MCF 10A (cell line): ENCODE measurements at regions not wholly inside any gene's neighbourhood (a gene's known extent, or its start where the extent isn't known, plus 50 kb on each side); places are given as distances from the start of the nearest gene placed in this dataset.

Experiments
- BruUV-seq: library from RNA; stranded (reverse); fragments of 400-500 nt; replicated peaks from 2 replicates; lab custom pipeline; 2021; lab: Mats Ljungman, UMichigan
- CTCF ChIA-PET: fragments of 300-600 bp; sonication (Branson Sonifier 250); formaldehyde crosslinking; extraction: SDS; loops from one replicate; lab custom pipeline; 2021; ENCODE audit warnings: antibody characterized with exemption, inconsistent platforms; lab: Yijun Ruan, JAX
- POLR2A ChIA-PET: fragments of 300-600, 350-650 bp; sonication (Branson Sonifier 250); formaldehyde crosslinking; extraction: SDS; loops from one replicate; lab custom pipeline; 2020; ENCODE audit warnings: antibody characterized with exemption, inconsistent platforms; lab: Yijun Ruan, JAX
- DNase-seq: peaks from one replicate; pipeline ENCODE4 v3.0.0-alpha.2; 2018; ENCODE audit not compliant: unreplicated experiment
- H3K27ac Mint-ChIP-seq: one replicate; pipeline ENCODE4 v1.8.0; 2022; ENCODE audit warnings: mild to moderate bottlenecking, low read depth, mixed read lengths; ENCODE audit not compliant: unreplicated experiment
- H3K27me3 Mint-ChIP-seq: one replicate; pipeline ENCODE4 v1.8.0; 2022; ENCODE audit warnings: mixed read lengths; ENCODE audit not compliant: insufficient read depth, unreplicated experiment
- H3K36me3 Mint-ChIP-seq: one replicate; pipeline ENCODE4 v1.8.0; 2022; ENCODE audit warnings: mild to moderate bottlenecking, moderate library complexity, mixed read lengths; ENCODE audit not compliant: insufficient read depth, unreplicated experiment
- H3K4me1 Mint-ChIP-seq: one replicate; pipeline ENCODE4 v1.8.0; 2022; ENCODE audit warnings: mixed read lengths; ENCODE audit not compliant: insufficient read depth, unreplicated experiment
- H3K4me3 Mint-ChIP-seq: one replicate; pipeline ENCODE4 v1.8.0; 2022; ENCODE audit warnings: mild to moderate bottlenecking, moderate library complexity, mixed read lengths; ENCODE audit not compliant: unreplicated experiment
- H3K9me3 Mint-ChIP-seq: one replicate; pipeline ENCODE4 v1.8.0; 2022; ENCODE audit warnings: mixed read lengths; ENCODE audit not compliant: unreplicated experiment
- intact Hi-C: fragments of 100-400 bp; cut with micrococcal nuclease; formaldehyde crosslinking; loops from 2 replicates; pipeline ENCODE4 v1.14.1; 2022
- TF ChIP-seq, protein P1 (sequence below): fragments of 200-600 bp; IDR thresholded peaks from one replicate; pipeline ENCODE4 v1.8.0; 2022; ENCODE audit warnings: antibody characterized with exemption, mild to moderate bottlenecking; ENCODE audit not compliant: unreplicated experiment

DNA sequence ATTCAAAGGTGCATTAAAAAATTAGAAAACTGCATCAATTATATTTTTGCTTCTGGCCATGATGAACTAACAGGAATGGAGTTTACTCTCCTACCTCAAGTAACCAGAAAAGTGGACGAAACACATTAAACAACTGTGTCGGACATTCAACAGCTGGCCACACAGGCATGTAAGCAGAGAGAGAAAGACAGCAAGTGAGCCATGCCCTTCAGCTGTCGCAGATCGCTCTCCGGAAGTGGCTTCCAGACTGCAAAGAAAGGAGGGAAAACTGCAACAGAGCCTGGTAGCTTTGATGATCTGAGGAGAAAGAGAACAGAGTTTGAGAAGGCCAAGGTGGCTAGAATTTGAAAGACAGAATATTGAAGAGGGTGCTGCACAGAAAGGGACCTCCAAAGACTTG lies 557.2 kb downstream of the MATN1 start:
- no peaks in the 10 kb centered on the region for H3K36me3 Mint-ChIP-seq
- H3K9me3 Mint-ChIP-seq: no peaks in the 10 kb centered on the region
- POLR2A ChIA-PET: no interaction called here
- no peaks in the 10 kb centered on the region for H3K4me1 Mint-ChIP-seq
- CTCF ChIA-PET: no interaction called here
- BruUV-seq: no TSS peak
- H3K27me3 Mint-ChIP-seq: peaks cover 82% of the 10 kb centered on the region
- no peak overlapping the region for H3K4me3 Mint-ChIP-seq
- TF ChIP-seq, protein P1, sequence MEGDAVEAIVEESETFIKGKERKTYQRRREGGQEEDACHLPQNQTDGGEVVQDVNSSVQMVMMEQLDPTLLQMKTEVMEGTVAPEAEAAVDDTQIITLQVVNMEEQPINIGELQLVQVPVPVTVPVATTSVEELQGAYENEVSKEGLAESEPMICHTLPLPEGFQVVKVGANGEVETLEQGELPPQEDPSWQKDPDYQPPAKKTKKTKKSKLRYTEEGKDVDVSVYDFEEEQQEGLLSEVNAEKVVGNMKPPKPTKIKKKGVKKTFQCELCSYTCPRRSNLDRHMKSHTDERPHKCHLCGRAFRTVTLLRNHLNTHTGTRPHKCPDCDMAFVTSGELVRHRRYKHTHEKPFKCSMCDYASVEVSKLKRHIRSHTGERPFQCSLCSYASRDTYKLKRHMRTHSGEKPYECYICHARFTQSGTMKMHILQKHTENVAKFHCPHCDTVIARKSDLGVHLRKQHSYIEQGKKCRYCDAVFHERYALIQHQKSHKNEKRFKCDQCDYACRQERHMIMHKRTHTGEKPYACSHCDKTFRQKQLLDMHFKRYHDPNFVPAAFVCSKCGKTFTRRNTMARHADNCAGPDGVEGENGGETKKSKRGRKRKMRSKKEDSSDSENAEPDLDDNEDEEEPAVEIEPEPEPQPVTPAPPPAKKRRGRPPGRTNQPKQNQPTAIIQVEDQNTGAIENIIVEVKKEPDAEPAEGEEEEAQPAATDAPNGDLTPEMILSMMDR: no peak
- no peak for DNase-seq
- no peak overlapping the region for H3K27ac Mint-ChIP-seq
- intact Hi-C loops: no loop called here

DNA sequence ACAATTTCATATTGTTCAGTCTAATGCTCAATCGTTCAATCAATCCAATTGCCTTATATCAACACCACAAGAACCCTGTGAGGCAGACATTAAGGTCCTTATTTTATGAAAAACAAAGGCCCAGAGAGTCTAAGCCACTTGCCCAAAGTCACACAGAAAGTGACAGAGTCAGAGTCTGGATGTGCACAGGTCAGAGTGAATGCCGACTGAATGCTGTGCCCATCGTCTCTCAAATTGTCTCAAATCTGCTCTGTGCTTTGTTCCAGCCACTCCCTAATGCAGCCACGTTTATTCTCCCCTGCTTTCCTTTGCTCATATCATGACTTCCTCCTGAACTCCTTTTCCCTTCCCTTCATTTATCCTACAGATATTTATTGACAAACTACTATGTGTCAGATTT lies 558.3 kb downstream of the MATN1 start:
- no peaks in the 10 kb centered on the region for H3K36me3 Mint-ChIP-seq
- intact Hi-C loops: no loop called here
- CTCF ChIA-PET: no interaction called here
- H3K27ac Mint-ChIP-seq: no peak overlapping the region
- no peak overlapping the region for H3K4me3 Mint-ChIP-seq
- no TSS peak for BruUV-seq
- POLR2A ChIA-PET: no interaction called here
- no peaks in the 10 kb centered on the region for H3K4me1 Mint-ChIP-seq
- TF ChIP-seq, protein P1: no peak
- no peak for DNase-seq
- H3K27me3 Mint-ChIP-seq: peaks cover 84% of the 10 kb centered on the region
- no peaks in the 10 kb centered on the region for H3K9me3 Mint-ChIP-seq

DNA sequence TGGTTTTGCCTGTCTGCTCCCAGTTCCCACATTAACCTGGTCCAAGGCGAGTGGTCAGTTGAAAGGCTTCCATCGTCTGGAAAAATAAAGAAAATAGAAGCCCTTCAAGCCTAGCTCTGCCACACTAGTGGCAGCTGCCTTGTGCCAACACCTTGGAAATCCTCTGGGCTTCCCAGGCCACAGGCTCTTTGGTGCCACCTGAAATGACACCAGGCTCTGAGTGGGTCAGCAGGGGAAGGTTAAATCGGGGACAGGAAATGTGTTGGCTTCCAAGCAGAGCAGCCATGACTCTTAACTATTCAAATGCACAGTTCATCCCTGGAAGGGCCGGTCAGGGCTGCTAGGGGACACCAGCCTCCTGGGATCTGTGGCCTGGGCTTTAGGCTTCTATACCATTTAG lies 558.7 kb downstream of the MATN1 start:
- no peak overlapping the region for H3K4me3 Mint-ChIP-seq
- H3K27me3 Mint-ChIP-seq: peaks cover 85% of the 10 kb centered on the region
- CTCF ChIA-PET: interaction anchor here (0.6 kb wide), 1 partner anchor 216 kb away, joined by 3 read pairs; no protein-coding TSS in a partner anchor
- no peak overlapping the region for H3K27ac Mint-ChIP-seq
- POLR2A ChIA-PET: no interaction called here
- no TSS peak for BruUV-seq
- H3K4me1 Mint-ChIP-seq: no peaks in the 10 kb centered on the region
- H3K9me3 Mint-ChIP-seq: no peaks in the 10 kb centered on the region
- intact Hi-C loops: no loop called here
- H3K36me3 Mint-ChIP-seq: no peaks in the 10 kb centered on the region
- TF ChIP-seq, protein P1: no peak
- no peak for DNase-seq

DNA sequence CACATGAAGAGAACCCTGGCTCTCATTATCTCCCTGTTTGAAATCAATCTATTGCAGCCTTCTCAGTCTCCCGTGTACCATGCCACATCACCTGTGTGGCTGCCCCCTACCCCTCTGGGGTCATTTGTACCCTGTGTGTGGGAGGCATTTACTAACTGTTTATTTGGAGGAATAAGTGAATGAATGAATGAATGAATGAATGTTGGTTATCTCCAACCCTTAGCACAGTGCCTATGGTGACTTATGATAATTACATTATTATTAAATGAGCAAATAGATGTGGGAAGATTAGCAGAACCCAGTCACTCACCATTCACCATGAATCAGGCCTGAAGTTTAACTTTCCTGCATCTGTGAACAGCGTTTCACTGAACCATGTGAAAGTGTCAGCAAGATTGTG lies 560.8 kb downstream of the MATN1 start:
- CTCF ChIA-PET: no interaction called here
- no peak for DNase-seq
- intact Hi-C loops: no loop called here
- Mint-ChIP-seq H3K4me3 (no peak overlapping the region), H3K36me3 (no peaks in the 10 kb centered on the region), H3K4me1 (no peaks in the 10 kb centered on the region), H3K27me3 (peaks cover 85% of the 10 kb centered on the region), H3K27ac (no peak overlapping the region), H3K9me3 (no peaks in the 10 kb centered on the region)
- BruUV-seq: no TSS peak
- POLR2A ChIA-PET: no interaction called here
- TF ChIP-seq, protein P1: no peak
